ENCODE measurements at regions not wholly inside any gene's neighbourhood (a gene's known extent, or its start where the extent isn't known, plus 50 kb on each side); places are given as distances from the start of the nearest gene placed in this dataset.

- Mint-ChIP-seq H3K36me3 (no peaks in the 10 kb centered on the region), H3K27me3 (no peaks in the 10 kb centered on the region), H3K27ac (no peak overlapping the region), H3K4me1 (no peaks in the 10 kb centered on the region), H3K4me3 (no peak overlapping the region), H3K9me3 (peaks cover 3 to 8% (median 4%) of the 10 kb centered on the region in 3 donors)
These were observed 75.4 kb upstream of the LRRC7 start for GRCh38 chr1:69492286-69492685.

- Mint-ChIP-seq H3K36me3 (no peaks in the 10 kb centered on the region), H3K4me1 (peaks cover 0 to 2% (median 0%) of the 10 kb centered on the region in 3 donors), H3K27ac (no peak overlapping the region), H3K9me3 (peaks cover 3 to 12% (median 4%) of the 10 kb centered on the region in 3 donors), H3K27me3 (no peaks in the 10 kb centered on the region), H3K4me3 (no peak overlapping the region)
These were observed 73.5 kb upstream of the LRRC7 start for GRCh38 chr1:69494221-69494620.

GRCh38 chr1:69497441-69498221 is 70.1 kb upstream of the LRRC7 start:
- Mint-ChIP-seq H3K27ac (no peak overlapping the region), H3K4me3 (no peak overlapping the region), H3K36me3 (no peaks in the 10 kb centered on the region), H3K9me3 (peaks cover 0 to 3% (median under 1%) of the 10 kb centered on the region in 3 donors), H3K27me3 (no peaks in the 10 kb centered on the region), H3K4me1 (peaks cover 0 to 2% (median 0%) of the 10 kb centered on the region in 3 donors)

GRCh38 chr1:69498711-69499110 is 69.0 kb upstream of the LRRC7 start:
- H3K36me3 Mint-ChIP-seq: no peaks in the 10 kb centered on the region
- H3K4me3 Mint-ChIP-seq: no peak overlapping the region
- H3K4me1 Mint-ChIP-seq: peaks cover 0 to 2% (median 0%) of the 10 kb centered on the region in 3 donors
- no peaks in the 10 kb centered on the region for H3K27me3 Mint-ChIP-seq
- H3K9me3 Mint-ChIP-seq: peaks cover 0 to 3% (median 0%) of the 10 kb centered on the region in 3 donors
- no peak overlapping the region for H3K27ac Mint-ChIP-seq

- Mint-ChIP-seq H3K27me3 (no peaks in the 10 kb centered on the region), H3K36me3 (no peaks in the 10 kb centered on the region), H3K4me3 (no peak overlapping the region), H3K4me1 (peaks cover 0 to 2% (median 0%) of the 10 kb centered on the region in 3 donors), H3K9me3 (peaks cover 0 to 3% (median 0%) of the 10 kb centered on the region in 3 donors), H3K27ac (no peak overlapping the region)
These were observed 68.4 kb upstream of the LRRC7 start for GRCh38 chr1:69499203-69499803.

- Mint-ChIP-seq H3K36me3 (no peaks in the 10 kb centered on the region), H3K4me1 (no peaks in the 10 kb centered on the region), H3K27me3 (no peaks in the 10 kb centered on the region), H3K9me3 (peaks cover 0 to under 1% (median 0%) of the 10 kb centered on the region in 3 donors), H3K4me3 (no peak overlapping the region), H3K27ac (no peak overlapping the region)
These were observed 64.7 kb upstream of the LRRC7 start for GRCh38 chr1:69502991-69503390.

GRCh38 chr1:69504730-69505252 is 62.9 kb upstream of the LRRC7 start:
- H3K4me1 Mint-ChIP-seq: no peaks in the 10 kb centered on the region
- no peaks in the 10 kb centered on the region for H3K36me3 Mint-ChIP-seq
- H3K9me3 Mint-ChIP-seq: no peaks in the 10 kb centered on the region
- H3K4me3 Mint-ChIP-seq: no peak overlapping the region
- H3K27me3 Mint-ChIP-seq: no peaks in the 10 kb centered on the region
- no peak overlapping the region for H3K27ac Mint-ChIP-seq

- Mint-ChIP-seq H3K27me3 (no peaks in the 10 kb centered on the region), H3K27ac (no peak overlapping the region), H3K4me3 (no peak overlapping the region), H3K9me3 (no peaks in the 10 kb centered on the region), H3K36me3 (no peaks in the 10 kb centered on the region), H3K4me1 (no peaks in the 10 kb centered on the region)
These were observed 61.4 kb upstream of the LRRC7 start for GRCh38 chr1:69506311-69506710.

GRCh38 chr1:69506721-69507120 is 61.0 kb upstream of the LRRC7 start:
- no peaks in the 10 kb centered on the region for H3K27me3 Mint-ChIP-seq
- H3K9me3 Mint-ChIP-seq: no peaks in the 10 kb centered on the region
- H3K36me3 Mint-ChIP-seq: no peaks in the 10 kb centered on the region
- H3K4me3 Mint-ChIP-seq: no peak overlapping the region
- no peaks in the 10 kb centered on the region for H3K4me1 Mint-ChIP-seq
- H3K27ac Mint-ChIP-seq: no peak overlapping the region

GRCh38 chr1:69510026-69510425 is 57.7 kb upstream of the LRRC7 start:
- H3K9me3 Mint-ChIP-seq: peaks cover 0 to 2% (median 0%) of the 10 kb centered on the region in 3 donors
- no peak overlapping the region for H3K4me3 Mint-ChIP-seq
- no peaks in the 10 kb centered on the region for H3K4me1 Mint-ChIP-seq
- no peaks in the 10 kb centered on the region for H3K36me3 Mint-ChIP-seq
- H3K27me3 Mint-ChIP-seq: no peaks in the 10 kb centered on the region
- no peak overlapping the region for H3K27ac Mint-ChIP-seq

- Mint-ChIP-seq H3K4me3 (no peak overlapping the region), H3K27me3 (no peaks in the 10 kb centered on the region), H3K4me1 (no peaks in the 10 kb centered on the region), H3K36me3 (no peaks in the 10 kb centered on the region), H3K27ac (no peak overlapping the region), H3K9me3 (peaks cover 0 to 2% (median 0%) of the 10 kb centered on the region in 3 donors)
These were observed 56.1 kb upstream of the LRRC7 start for GRCh38 chr1:69511426-69512192.

GRCh38 chr1:69513601-69514000 is 54.1 kb upstream of the LRRC7 start:
- Mint-ChIP-seq H3K4me1 (no peaks in the 10 kb centered on the region), H3K27ac (no peak overlapping the region), H3K9me3 (peaks cover 0 to 2% (median 0%) of the 10 kb centered on the region in 3 donors), H3K27me3 (no peaks in the 10 kb centered on the region), H3K36me3 (no peaks in the 10 kb centered on the region), H3K4me3 (no peak overlapping the region)
